GM06990 (cell line): ENCODE measurements at regions not wholly inside any gene's neighbourhood (a gene's known extent, or its start where the extent isn't known, plus 50 kb on each side); places are given as distances from the start of the nearest gene placed in this dataset.

Source experiments
- DNase-seq: peaks from one replicate; pipeline ENCODE4 v3.0.0-alpha.2; 2011; ENCODE audit not compliant: insufficient read length; ENCODE audit errors: extremely low read depth
- H3K27me3 ChIP-seq: replicated peaks from 2 replicates; pipeline ENCODE4 v1.6.0; 2011; ENCODE audit warnings: low read length; ENCODE audit not compliant: control insufficient read depth, insufficient read depth
- H3K36me3 ChIP-seq: 2 replicates; pipeline ENCODE4 v1.5.1; 2011; ENCODE audit warnings: low read length; ENCODE audit not compliant: control insufficient read depth, insufficient read depth
- H3K4me3 ChIP-seq: replicated peaks from 2 replicates; pipeline ENCODE4 v1.5.1; 2011; ENCODE audit warnings: low read depth, mild to moderate bottlenecking, control low read depth, low read length
- CTCF ChIP-seq: IDR thresholded peaks from 2 replicates; pipeline ENCODE4 v1.5.1; 2011; ENCODE audit warnings: low read length, control low read depth, mild to moderate bottlenecking, inconsistent platforms; ENCODE audit not compliant: insufficient read depth, poor library complexity, severe bottlenecking

DNA sequence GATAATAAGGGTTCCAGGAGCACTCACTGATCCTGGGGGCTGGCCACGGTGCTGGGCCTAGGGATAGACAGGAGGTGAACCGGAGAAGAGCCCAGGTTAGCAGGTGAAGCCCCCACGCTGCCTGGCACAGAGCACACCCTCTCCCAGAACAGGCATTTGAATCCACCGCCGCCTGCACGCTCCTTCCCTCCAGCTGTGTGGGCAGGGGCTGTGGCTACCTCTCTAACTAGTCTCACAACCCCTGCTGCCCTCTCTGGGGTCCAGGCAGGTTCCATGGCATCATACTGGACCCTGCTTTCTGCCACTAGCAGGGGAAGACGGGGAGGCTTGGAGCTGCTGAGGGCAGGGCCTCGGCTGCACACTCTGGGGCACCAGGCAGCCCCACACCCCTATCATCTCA lies 358.0 kb downstream of the CTTN start:
- H3K36me3 ChIP-seq = no peaks in the 10 kb centered on the region
- no peak for TF ChIP-seq CTCF
- DNase-seq = no peak
- H3K27me3 ChIP-seq = no peaks in the 10 kb centered on the region; the same call in none of the 2 replicates
- no peak overlapping the region for H3K4me3 ChIP-seq

- Histone ChIP-seq H3K27me3 (no peaks in the 10 kb centered on the region; the same call in none of the 2 replicates), H3K36me3 (no peaks in the 10 kb centered on the region), H3K4me3 (no peak overlapping the region)
- TF ChIP-seq CTCF = no peak
- no peak for DNase-seq
Observed at GRCh38 chr11:70756756-70757155, 358.4 kb downstream of the CTTN start.

DNA sequence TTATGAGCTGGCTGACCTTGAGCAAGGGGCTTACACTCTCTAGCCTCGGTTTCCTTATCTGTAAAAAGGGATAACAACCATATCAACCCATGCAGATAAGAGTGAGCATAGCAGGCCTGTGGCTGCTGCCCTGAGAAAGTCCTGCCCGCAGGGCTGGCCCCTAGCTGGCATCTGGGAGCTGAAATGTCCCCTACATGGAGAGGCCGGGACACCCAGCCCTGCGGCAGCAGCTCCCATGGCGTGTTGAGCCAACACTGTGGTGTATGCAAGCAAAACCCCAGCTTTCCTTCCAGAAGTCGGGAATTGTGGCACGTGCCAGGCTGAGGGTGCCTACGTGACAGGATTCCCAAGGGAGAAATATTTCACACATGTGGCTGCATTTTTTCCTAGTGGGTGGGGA lies 358.9 kb downstream of the CTTN start:
- H3K36me3 ChIP-seq = no peaks in the 10 kb centered on the region
- no peak overlapping the region for H3K4me3 ChIP-seq
- no peak for TF ChIP-seq CTCF
- H3K27me3 ChIP-seq = no peaks in the 10 kb centered on the region; the same call in none of the 2 replicates
- DNase-seq = no peak

- no peaks in the 10 kb centered on the region; the same call in none of the 2 replicates for H3K27me3 ChIP-seq
- no peak overlapping the region for H3K4me3 ChIP-seq
- no peaks in the 10 kb centered on the region for H3K36me3 ChIP-seq
- no peak for TF ChIP-seq CTCF
- DNase-seq = no peak
Observed at GRCh38 chr11:70758206-70758605, 359.9 kb downstream of the CTTN start.

DNA sequence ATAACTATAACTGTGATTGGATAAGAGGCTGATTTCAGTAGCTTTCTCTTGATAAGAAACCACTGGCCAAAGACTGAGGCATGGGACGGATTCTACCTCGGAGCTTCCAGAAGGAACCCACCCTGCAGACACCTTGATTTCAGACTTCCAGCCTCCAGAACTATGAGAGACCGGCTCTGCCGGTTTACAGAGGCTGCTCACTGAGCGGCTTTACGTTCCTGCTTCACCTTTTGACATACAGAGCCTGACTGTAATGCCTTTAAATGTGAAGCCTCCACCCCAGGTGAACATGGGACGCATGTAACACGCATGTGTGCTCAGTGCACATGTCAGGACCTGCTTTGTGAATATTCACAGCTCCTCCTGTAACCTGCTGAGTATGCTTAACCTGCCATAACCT lies 361.5 kb downstream of the CTTN start:
- no peaks in the 10 kb centered on the region for H3K36me3 ChIP-seq
- TF ChIP-seq CTCF = no peak
- no peaks in the 10 kb centered on the region; the same call in none of the 2 replicates for H3K27me3 ChIP-seq

DNA sequence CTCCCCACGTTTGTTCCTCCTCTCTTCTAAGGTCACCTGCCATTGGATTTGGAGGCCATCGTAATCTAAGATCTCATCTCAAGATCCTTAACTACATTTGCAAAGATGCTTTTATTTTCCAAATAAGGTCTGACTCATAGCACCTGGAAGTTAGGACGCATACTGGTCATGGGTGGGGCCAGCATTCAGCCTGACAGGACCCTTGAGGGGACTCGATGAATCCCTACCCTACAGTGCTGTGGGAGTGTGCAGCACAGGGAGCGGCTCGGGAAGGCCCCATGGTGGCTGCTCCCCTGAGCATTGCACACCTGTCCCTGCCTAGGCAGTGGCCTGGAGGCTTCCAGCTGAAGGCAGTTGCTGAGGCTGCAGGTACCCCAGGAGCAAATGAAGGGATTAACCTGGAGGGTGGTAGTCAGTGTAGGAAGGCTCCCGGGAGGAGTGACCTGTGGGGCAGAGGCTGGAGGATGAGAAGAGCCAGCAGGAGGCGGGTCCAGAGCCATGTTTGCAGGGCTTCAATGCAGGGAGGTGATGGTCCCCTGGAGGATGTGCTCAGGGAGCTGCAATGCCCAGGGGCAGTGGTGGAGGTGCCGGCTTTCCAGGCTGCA lies 362.2 kb downstream of the CTTN start:
- TF ChIP-seq CTCF = no peak
- Histone ChIP-seq H3K27me3 (no peaks in the 10 kb centered on the region; the same call in none of the 2 replicates), H3K36me3 (no peaks in the 10 kb centered on the region), H3K4me3 (no peak overlapping the region)
- no peak for DNase-seq

More for the DNA sequence above, 361.5 kb downstream of the CTTN start:
- no peak overlapping the region for H3K4me3 ChIP-seq
- DNase-seq = no peak
